ENCODE measurements at regions not wholly inside any gene's neighbourhood (a gene's known extent, or its start where the extent isn't known, plus 50 kb on each side); places are given as distances from the start of the nearest gene placed in this dataset.

- no peak overlapping the region for H2BK5ac ChIP-seq (ENCODE audit: insufficient read length, low read length)
- no peak overlapping the region for H3K4me3 Mint-ChIP-seq
- H3K36me3 Mint-ChIP-seq (ENCODE audit: insufficient read depth in 1 of 3, low read depth in 3 of 3) = no peaks in the 10 kb centered on the region
- no peak overlapping the region for H2AFZ ChIP-seq (ENCODE audit: low read length)
- H3K56ac ChIP-seq (ENCODE audit: insufficient read length, low read depth, low read length) = no peak overlapping the region
- H2AK5ac ChIP-seq (ENCODE audit: insufficient read length, low read length) = no peak overlapping the region
- no peak overlapping the region for H2BK20ac ChIP-seq (ENCODE audit: low read depth, low read length, poor library complexity, severe bottlenecking)
- TF ChIP-seq CTCF (conservative IDR thresholded peaks at IDR 0.05) = no peak
- H3K9me3 Mint-ChIP-seq = no peaks in the 10 kb centered on the region
- no peaks in the 10 kb centered on the region for H4K20me1 ChIP-seq (ENCODE audit: control insufficient read depth, insufficient read depth, insufficient read length)
- no peaks in the 10 kb centered on the region for H3K27me3 ChIP-seq (ENCODE audit: insufficient read depth, low read length)
- H2BK120ac ChIP-seq (ENCODE audit: low read depth, low read length, poor library complexity, severe bottlenecking) = no peak overlapping the region
- no peaks in the 10 kb centered on the region for H3K4me1 ChIP-seq (ENCODE audit: insufficient read depth, low read length)
- no peak overlapping the region for H3K27ac Mint-ChIP-seq
- no peaks in the 10 kb centered on the region for H3K27me3 Mint-ChIP-seq (ENCODE audit: low read depth)
- H4K5ac ChIP-seq (ENCODE audit: insufficient read length, low read depth, low read length) = no peak overlapping the region
- H3K9me3 ChIP-seq (ENCODE audit: control insufficient read depth, low read depth, low read length) = no peaks in the 10 kb centered on the region
- no peaks in the 10 kb centered on the region for H3K79me2 ChIP-seq (ENCODE audit: insufficient read depth, low read length)
- no peak overlapping the region for H3T11ph ChIP-seq (ENCODE audit: low read length)
- no peak overlapping the region for H3K23ac ChIP-seq (ENCODE audit: insufficient read length, low read depth, low read length)
- H3K27ac ChIP-seq (ENCODE audit: insufficient read length, low read depth, low read length) = no peak overlapping the region
- no CpG with 5 or more reads among the region's 1 CpG for WGBS (ENCODE audit: extremely low coverage, insufficient read length, low lambda C conversion rate)
- H3K23me2 ChIP-seq (ENCODE audit: insufficient read length, low read depth, low read length, poor library complexity, severe bottlenecking) = no peaks in the 10 kb centered on the region
- no peaks in the 10 kb centered on the region for H3K79me1 ChIP-seq (ENCODE audit: insufficient read depth, low read depth, low read length, poor library complexity, severe bottlenecking)
- H3K18ac ChIP-seq (ENCODE audit: insufficient read length, low read depth, low read length) = no peak overlapping the region
- DNase-seq = no peak
- H4K91ac ChIP-seq (ENCODE audit: insufficient read length, low read depth, low read length) = no peak overlapping the region
- H3K4me2 ChIP-seq (ENCODE audit: insufficient read depth, insufficient read length, low read length) = no peak overlapping the region
- no peak overlapping the region for H3K9ac ChIP-seq (ENCODE audit: extremely low read depth, insufficient read length, low read length)
- no peak overlapping the region for H3K4ac ChIP-seq (ENCODE audit: low read depth, low read length)
- H3K14ac ChIP-seq (ENCODE audit: insufficient read depth, low read length) = no peak overlapping the region
- H2BK12ac ChIP-seq (ENCODE audit: insufficient read length, low read depth, low read length) = no peak overlapping the region
- H3K4me1 Mint-ChIP-seq = peaks cover 2 to 3% of the 10 kb centered on the region in 2 experiments; a peak in 2 of 4 replicates
- H4K8ac ChIP-seq (replicated peaks; ENCODE audit: insufficient read length, low read depth, low read length) = no peak overlapping the region
- no peak overlapping the region for H2BK15ac ChIP-seq (ENCODE audit: low read depth, low read length)
These were observed 2227.5 kb upstream of the C9orf72 start for GRCh38 chr9:29800821-29801220.

Data from H9 (cell line).